Neuronal stem cell (in vitro differentiated cells): ENCODE measurements at regions not wholly inside any gene's neighbourhood (a gene's known extent, or its start where the extent isn't known, plus 50 kb on each side); places are given as distances from the start of the nearest gene placed in this dataset.

Experiments used
- DNase-seq: peaks from one replicate; pipeline ENCODE4 v3.0.0-alpha.2; 2013; ENCODE audit warnings: low spot score
- H2AFZ ChIP-seq: one replicate; pipeline ENCODE4 v1.6.1; 2013; ENCODE audit warnings: mild to moderate bottlenecking, low read length, inconsistent platforms
- H2AK5ac ChIP-seq: 2 replicates; pipeline ENCODE4 v1.6.1; 2013; ENCODE audit warnings: low read depth, mild to moderate bottlenecking, inconsistent platforms, low read length, moderate library complexity, mixed read lengths
- H2BK120ac ChIP-seq: 2 replicates; pipeline ENCODE4 v1.6.1; 2013; ENCODE audit warnings: low read depth, mild to moderate bottlenecking, inconsistent platforms, low read length, moderate library complexity, mixed read lengths
- H2BK12ac ChIP-seq: one replicate; pipeline ENCODE4 v1.6.1; 2013; ENCODE audit warnings: low read length, inconsistent platforms
- H2BK15ac ChIP-seq: 2 replicates; pipeline ENCODE4 v1.6.1; 2013; ENCODE audit warnings: mild to moderate bottlenecking, low read length, inconsistent platforms, mixed read lengths
- H2BK5ac ChIP-seq: one replicate; pipeline ENCODE4 v1.6.1; 2013; ENCODE audit warnings: inconsistent platforms, mild to moderate bottlenecking, low read length, moderate library complexity
- H3K14ac ChIP-seq: one replicate; pipeline ENCODE4 v1.6.1; 2013; ENCODE audit warnings: low read length, inconsistent platforms
- H3K18ac ChIP-seq: 2 replicates; pipeline ENCODE4 v1.6.1; 2013; ENCODE audit warnings: low read length, inconsistent platforms
- H3K23ac ChIP-seq: 2 replicates; pipeline ENCODE4 v1.6.1; 2013; ENCODE audit warnings: low read depth, mild to moderate bottlenecking, mixed read lengths, low read length, inconsistent platforms; ENCODE audit not compliant: poor library complexity
- H3K27ac ChIP-seq: replicated peaks from 3 replicates; pipeline ENCODE4 v1.5.1; 2013; ENCODE audit warnings: low read length, inconsistent platforms
- H3K27me3 ChIP-seq, 3 experiments: 2 replicates each; pipeline ENCODE4 v1.6.1; 2013; ENCODE audit warnings: low read length in 3 of 3, mild to moderate bottlenecking in 2 of 3, inconsistent platforms in 1 of 3, low read depth in 1 of 3, mixed read lengths in 1 of 3, moderate library complexity in 1 of 3; ENCODE audit not compliant: control insufficient read depth in 3 of 3, insufficient read depth in 3 of 3
- H3K36me3 ChIP-seq, 2 donors: replicated peaks in 1 of 2; 2 replicates each; pipeline ENCODE4 v1.6.1; 2013; ENCODE audit warnings: low read length in 2 of 2; ENCODE audit not compliant: control insufficient read depth in 2 of 2, insufficient read depth in 2 of 2
- H3K4ac ChIP-seq: 2 replicates; pipeline ENCODE4 v1.6.1; 2013; ENCODE audit warnings: inconsistent platforms, mild to moderate bottlenecking, low read length, moderate library complexity
- H3K4me1 ChIP-seq, 2 donors: 1 replicate in 1 of 2; 2 replicates in 1 of 2; pipeline ENCODE4 v1.6.1; 2013; ENCODE audit warnings: low read length in 2 of 2, low read depth in 1 of 2; ENCODE audit not compliant: control insufficient read depth in 2 of 2, insufficient read depth in 1 of 2
- H3K4me2 ChIP-seq: one replicate; pipeline ENCODE4 v1.6.1; 2013; ENCODE audit warnings: mild to moderate bottlenecking, low read length, inconsistent platforms; ENCODE audit not compliant: insufficient read depth, poor library complexity, severe bottlenecking
- H3K4me3 ChIP-seq, 2 donors: 2 replicates each; pipeline ENCODE4 v1.5.1; 2013; ENCODE audit warnings: low read length in 2 of 2, mild to moderate bottlenecking in 2 of 2, inconsistent platforms in 1 of 2, moderate library complexity in 1 of 2
- H3K79me1 ChIP-seq: one replicate; pipeline ENCODE4 v1.6.1; 2013; ENCODE audit warnings: low read depth, mild to moderate bottlenecking, inconsistent platforms, low read length, moderate library complexity
- H3K9ac ChIP-seq: one replicate; pipeline ENCODE4 v1.6.1; 2013; ENCODE audit warnings: mild to moderate bottlenecking, low read depth, low read length, inconsistent platforms; ENCODE audit not compliant: poor library complexity
- H3K9me3 ChIP-seq, 2 donors: replicated peaks in 1 of 2; 2 replicates each; pipeline versions ENCODE3 to v1.6.1; 2013; ENCODE audit warnings: low read length in 2 of 2, mild to moderate bottlenecking in 2 of 2, inconsistent platforms in 1 of 2, low read depth in 1 of 2, mixed read lengths in 1 of 2, moderate library complexity in 1 of 2; ENCODE audit not compliant: control insufficient read depth in 2 of 2, insufficient read depth in 1 of 2
- H4K8ac ChIP-seq: one replicate; pipeline ENCODE4 v1.6.1; 2013; ENCODE audit warnings: low read depth, mild to moderate bottlenecking, inconsistent platforms, low read length, moderate library complexity
- H4K91ac ChIP-seq: one replicate; pipeline ENCODE4 v1.6.1; 2013; ENCODE audit warnings: low read length, low read depth, mild to moderate bottlenecking, inconsistent platforms; ENCODE audit not compliant: poor library complexity
- WGBS, 2 donors: extraction: QIAGEN DNeasy Blood & Tissue Kit; methylation state at CpG; one replicate each; pipeline ENCODE4 v1.1.7; 2013; ENCODE audit warnings: missing lambda C conversion rate in 2 of 2, mixed read lengths in 1 of 2; ENCODE audit not compliant: insufficient read length in 2 of 2, insufficient replicate concordance in 1 of 2; ENCODE audit errors: extremely low coverage in 2 of 2; 5-methylcytosine and 5-hydroxymethylcytosine counted together

DNA sequence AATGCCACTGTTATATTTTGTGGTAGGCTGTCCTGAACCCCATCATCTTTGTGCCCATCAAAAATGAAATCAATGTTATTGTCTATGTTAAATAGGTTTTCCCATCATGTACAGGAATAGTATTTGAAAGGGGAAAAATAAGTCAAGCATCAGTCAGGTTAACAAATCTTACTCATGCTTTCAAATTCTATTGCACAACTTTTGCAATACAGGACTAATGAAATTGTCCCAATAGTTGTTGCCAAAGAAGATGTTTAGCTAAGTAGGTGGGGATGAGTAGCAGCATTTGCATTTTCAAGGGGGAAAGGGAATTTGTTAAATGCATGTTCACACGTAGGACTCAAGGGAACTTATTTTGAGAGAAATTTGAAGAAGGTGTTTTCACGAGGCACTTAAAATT is 962.1 kb downstream of the JRKL start:
- H2BK120ac ChIP-seq, result no peak overlapping the region
- no peaks in the 10 kb centered on the region for H3K4me1 ChIP-seq
- DNase-seq, result no peak
- no peaks in the 10 kb centered on the region for H3K36me3 ChIP-seq
- H2BK15ac ChIP-seq, result no peak overlapping the region
- H3K79me1 ChIP-seq, result no peaks in the 10 kb centered on the region
- no peak overlapping the region for H2AFZ ChIP-seq
- no peak overlapping the region for H4K8ac ChIP-seq
- H3K9me3 ChIP-seq, result no peaks in the 10 kb centered on the region
- no peak overlapping the region for H2BK5ac ChIP-seq
- no peak overlapping the region for H3K4ac ChIP-seq
- H4K91ac ChIP-seq, result no peak overlapping the region
- no peak overlapping the region for H3K4me3 ChIP-seq
- H3K9ac ChIP-seq, result no peak overlapping the region
- no peak overlapping the region for H3K4me2 ChIP-seq
- no CpG with 5 or more reads among the region's 2 CpGs for WGBS, 2 donors
- H3K27me3 ChIP-seq, result no peaks in the 10 kb centered on the region
- H2AK5ac ChIP-seq, result no peak overlapping the region
- H3K14ac ChIP-seq, result no peak overlapping the region
- no peak overlapping the region for H3K18ac ChIP-seq
- no peak overlapping the region for H3K23ac ChIP-seq
- no peak overlapping the region for H3K27ac ChIP-seq
- H2BK12ac ChIP-seq, result no peak overlapping the region

DNA sequence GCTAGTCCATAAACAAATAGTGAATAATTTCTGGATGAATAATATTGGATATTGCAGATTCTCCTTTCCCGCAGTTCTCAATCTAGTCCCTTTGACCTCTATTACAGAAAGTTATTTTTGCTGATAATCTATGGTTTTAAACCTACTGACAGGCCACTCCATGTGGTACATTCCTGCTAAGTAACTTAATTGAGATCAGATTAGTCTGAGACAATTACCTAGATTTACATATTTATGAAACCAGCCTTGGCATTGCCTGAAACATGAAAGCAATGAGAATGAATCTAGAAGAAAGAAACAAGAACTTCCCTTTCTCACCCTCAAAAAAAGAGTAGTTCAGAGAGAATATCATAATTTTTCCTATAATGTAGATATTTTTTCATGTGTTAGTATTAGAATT is 964.2 kb downstream of the JRKL start:
- Histone ChIP-seq H3K36me3 (no peaks in the 10 kb centered on the region), H2AK5ac (no peak overlapping the region), H3K4me1 (no peaks in the 10 kb centered on the region), H2AFZ (no peak overlapping the region), H3K9ac (no peak overlapping the region), H2BK120ac (no peak overlapping the region), H3K27ac (no peak overlapping the region), H3K9me3 (no peaks in the 10 kb centered on the region), H3K27me3 (no peaks in the 10 kb centered on the region), H3K18ac (no peak overlapping the region), H3K14ac (no peak overlapping the region), H2BK5ac (no peak overlapping the region), H3K4me2 (no peak overlapping the region), H4K8ac (no peak overlapping the region), H4K91ac (no peak overlapping the region), H3K23ac (no peak overlapping the region), H2BK12ac (no peak overlapping the region), H3K79me1 (no peaks in the 10 kb centered on the region), H3K4ac (no peak overlapping the region), H3K4me3 (no peak overlapping the region), H2BK15ac (no peak overlapping the region)
- WGBS, 2 donors, result no CpG with 5 or more reads among the region's 1 CpG
- DNase-seq, result no peak

DNA sequence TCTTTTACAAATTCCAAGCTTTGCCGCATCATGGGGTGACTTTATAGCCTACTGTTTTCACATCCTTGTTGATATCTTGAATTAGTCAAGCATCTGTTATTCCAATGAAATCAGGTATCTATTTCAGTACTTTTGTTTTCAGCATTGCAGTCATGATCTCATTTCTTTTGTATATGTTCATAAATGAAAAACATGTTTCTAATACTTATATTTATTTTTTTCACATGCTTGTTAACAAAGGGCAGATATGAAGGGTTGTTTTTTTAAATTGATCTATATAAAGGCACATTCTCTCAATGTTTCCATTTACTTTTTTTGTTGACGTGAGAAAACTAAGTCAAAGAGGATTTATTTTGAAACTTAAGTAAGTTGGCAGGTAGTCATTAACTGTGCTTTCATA is 964.8 kb downstream of the JRKL start:
- no peak overlapping the region for H2AFZ ChIP-seq
- no CpG with 5 or more reads among the region's 2 CpGs for WGBS, 2 donors
- no peak overlapping the region for H3K27ac ChIP-seq
- H3K4me2 ChIP-seq, result no peak overlapping the region
- no peaks in the 10 kb centered on the region for H3K27me3 ChIP-seq
- no peak overlapping the region for H2BK5ac ChIP-seq
- no peak overlapping the region for H3K9ac ChIP-seq
- no peak overlapping the region for H3K14ac ChIP-seq
- H2BK15ac ChIP-seq, result no peak overlapping the region
- no peak overlapping the region for H2BK12ac ChIP-seq
- no peak for DNase-seq
- H3K79me1 ChIP-seq, result no peaks in the 10 kb centered on the region
- no peak overlapping the region for H4K8ac ChIP-seq
- no peak overlapping the region for H3K4ac ChIP-seq
- no peak overlapping the region for H3K23ac ChIP-seq
- H3K4me3 ChIP-seq, result no peak overlapping the region
- H3K4me1 ChIP-seq, result no peaks in the 10 kb centered on the region
- no peak overlapping the region for H4K91ac ChIP-seq
- H3K36me3 ChIP-seq, result no peaks in the 10 kb centered on the region
- H3K9me3 ChIP-seq, result no peaks in the 10 kb centered on the region
- H2BK120ac ChIP-seq, result no peak overlapping the region
- no peak overlapping the region for H3K18ac ChIP-seq
- no peak overlapping the region for H2AK5ac ChIP-seq

DNA sequence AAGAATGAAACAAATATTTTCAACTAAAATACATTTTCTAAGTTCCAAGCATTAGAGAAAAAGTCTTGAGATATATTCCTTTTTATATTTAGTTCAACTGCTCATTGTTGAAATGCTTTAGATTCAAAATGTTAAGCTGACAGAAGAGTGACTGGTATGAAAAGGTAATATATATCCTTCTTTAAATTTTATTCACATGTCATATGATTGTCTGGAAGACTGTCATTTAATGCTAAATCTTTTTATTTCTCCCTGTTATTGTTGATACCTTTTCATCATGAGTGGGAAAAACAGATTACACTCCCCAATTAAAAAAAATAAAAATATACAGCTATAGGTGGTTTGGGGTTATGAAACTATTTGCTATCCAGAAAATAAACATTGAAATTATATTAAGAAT is 965.4 kb downstream of the JRKL start:
- DNase-seq, result no peak
- H2BK15ac ChIP-seq, result no peak overlapping the region
- H3K79me1 ChIP-seq, result no peaks in the 10 kb centered on the region
- H3K4me3 ChIP-seq, result no peak overlapping the region
- H2AFZ ChIP-seq, result no peak overlapping the region
- H3K36me3 ChIP-seq, result no peaks in the 10 kb centered on the region
- no peak overlapping the region for H3K14ac ChIP-seq
- no peak overlapping the region for H3K23ac ChIP-seq
- H3K18ac ChIP-seq, result no peak overlapping the region
- H3K4ac ChIP-seq, result no peak overlapping the region
- no peak overlapping the region for H3K9ac ChIP-seq
- H2BK120ac ChIP-seq, result no peak overlapping the region
- H3K4me1 ChIP-seq, result no peaks in the 10 kb centered on the region
- no peak overlapping the region for H4K91ac ChIP-seq
- no peaks in the 10 kb centered on the region for H3K9me3 ChIP-seq
- H3K27ac ChIP-seq, result no peak overlapping the region
- H2BK5ac ChIP-seq, result no peak overlapping the region
- no peak overlapping the region for H4K8ac ChIP-seq
- no peaks in the 10 kb centered on the region for H3K27me3 ChIP-seq
- H3K4me2 ChIP-seq, result no peak overlapping the region
- no peak overlapping the region for H2BK12ac ChIP-seq
- no peak overlapping the region for H2AK5ac ChIP-seq
